K562 (cell line): ENCODE measurements at regions not wholly inside any gene's neighbourhood (a gene's known extent, or its start where the extent isn't known, plus 50 kb on each side); places are given as distances from the start of the nearest gene placed in this dataset.

ENCODE experiments used
- CTCF ChIP-seq, 3 experiments: IDR thresholded peaks in 2 of 3; conservative IDR thresholded peaks in 1 of 3; 2 replicates each; pipeline ENCODE4 v1.5.1; 2011 to 2012; ENCODE audit warnings: low read length in 3 of 3, mild to moderate bottlenecking in 3 of 3, control low read depth in 2 of 3, improper control_type of control experiment in 1 of 3, inconsistent platforms in 1 of 3, low read depth in 1 of 3, mixed read lengths in 1 of 3, moderate library complexity in 1 of 3; ENCODE audit not compliant: insufficient read depth in 2 of 3
- EGR1 ChIP-seq: fragments of 450-650 bp; conservative IDR thresholded peaks from 2 replicates; pipeline ENCODE4 v1.6.1; 2017; ENCODE audit warnings: mild to moderate bottlenecking
- HMG20B ChIP-seq: fragments of 250-450 bp; sonication (Bioruptor Pico); IDR thresholded peaks from 2 replicates; pipeline ENCODE4 v1.5.0; 2021; ENCODE audit warnings: mild to moderate bottlenecking
- KDM4B ChIP-seq, 2 experiments: fragments of 450-650 bp in 1 of 2; sonication (generic) in 1 of 2; IDR thresholded peaks; 2 replicates each; pipeline ENCODE4 v1.6.1; 2016 to 2017; ENCODE audit warnings: borderline replicate concordance in 2 of 2, antibody characterized with exemption in 1 of 2, low read depth in 1 of 2, mild to moderate bottlenecking in 1 of 2
- MYBL2 ChIP-seq, 2 experiments: fragments of 450-650 bp in 1 of 2; sonication (generic) in 1 of 2; formaldehyde crosslinking in 1 of 2; IDR thresholded peaks; 2 replicates each; pipeline versions ENCODE4 v1.6.1 to v1.8.1; 2017 to 2022; ENCODE audit warnings: borderline replicate concordance in 1 of 2, inconsistent platforms in 1 of 2, low read depth in 1 of 2, mild to moderate bottlenecking in 1 of 2, missing genetic modification reagents in 1 of 2, moderate library complexity in 1 of 2
- TCF7L2 ChIP-seq: fragments of 150-350 bp; IDR thresholded peaks from 2 replicates; pipeline ENCODE4 v1.6.1; 2016; ENCODE audit warnings: low read depth, mild to moderate bottlenecking, low read length, moderate library complexity
- YY1 ChIP-seq, 3 experiments: IDR thresholded peaks; 2 replicates each; pipeline ENCODE4 v1.6.1; 2011; ENCODE audit warnings: low read length in 2 of 3, mild to moderate bottlenecking in 2 of 3, moderate library complexity in 2 of 3, borderline replicate concordance in 1 of 3, control low read depth in 1 of 3, low read depth in 1 of 3; ENCODE audit not compliant: insufficient read depth in 3 of 3, insufficient replicate concordance in 2 of 3, control insufficient read depth in 1 of 3, insufficient read length in 1 of 3; ENCODE audit errors: extremely low read depth in 1 of 3
- ZNF830 ChIP-seq: fragments of 250-450 bp; sonication (Bioruptor Pico); IDR thresholded peaks from 2 replicates; pipeline ENCODE4 v1.5.0; 2021; ENCODE audit warnings: mild to moderate bottlenecking

DNA sequence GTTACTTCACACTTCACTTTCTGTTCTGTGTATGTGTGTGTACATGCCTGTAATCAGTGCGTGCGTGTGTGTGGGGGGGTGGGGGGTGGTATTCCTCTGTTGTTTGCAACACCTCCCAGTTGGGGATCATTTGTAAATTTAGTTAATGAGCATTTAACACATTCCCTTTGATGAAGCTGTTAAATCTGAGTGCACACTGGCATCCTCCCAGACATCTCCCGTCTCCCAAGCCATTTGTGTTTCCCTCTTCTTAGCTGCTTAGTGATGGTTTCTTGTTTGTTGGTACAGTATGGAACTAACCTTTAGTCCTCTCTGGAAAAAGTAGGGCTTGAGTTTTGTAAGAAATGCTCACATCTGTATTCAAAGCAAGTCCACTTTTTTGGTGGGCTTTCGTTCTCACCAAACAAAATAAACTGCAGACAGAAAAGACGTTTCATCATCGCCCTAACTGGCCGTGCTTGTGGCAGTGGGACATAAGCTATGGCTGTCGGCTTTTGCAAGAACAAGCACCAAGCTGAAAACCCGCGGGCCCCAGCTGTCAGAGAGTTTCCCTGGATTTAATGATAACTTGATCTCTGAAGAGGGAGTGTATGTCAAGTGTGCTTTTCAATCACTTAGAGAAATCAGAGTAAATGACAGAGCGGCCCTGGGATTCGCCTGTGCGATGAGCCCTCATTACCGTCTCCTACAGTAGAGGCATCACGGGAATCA, 54.9 kb upstream of the SASH1 start:
- no peak for TF ChIP-seq HMG20B (CRISPR knock-in tag)
- no peak for TF ChIP-seq TCF7L2
- no peak for TF ChIP-seq KDM4B (IDR thresholded peaks at IDR 0.05; ENCODE audit: borderline replicate concordance in 2 of 2, low read depth in 1 of 2)
- TF ChIP-seq CTCF (IDR thresholded peaks at IDR 0.05 in 2 of 3, conservative IDR thresholded peaks at IDR 0.05 in 1 of 3; ENCODE audit: insufficient read depth in 2 of 3, low read depth in 1 of 3, low read length in 3 of 3) = no peak
- no peak for TF ChIP-seq YY1 (IDR thresholded peaks at IDR 0.05; ENCODE audit: borderline replicate concordance in 1 of 3, control insufficient read depth in 1 of 3, extremely low read depth in 1 of 3, insufficient read depth in 3 of 3, insufficient read length in 1 of 3, insufficient replicate concordance in 2 of 3, low read depth in 1 of 3, low read length in 2 of 3)
- TF ChIP-seq EGR1 = no peak
- TF ChIP-seq MYBL2 (IDR thresholded peaks at IDR 0.05; ENCODE audit: low read depth) = no peak
- no peak for TF ChIP-seq MYBL2 (CRISPR knock-in tag; IDR thresholded peaks at IDR 0.05; ENCODE audit: borderline replicate concordance)
- TF ChIP-seq ZNF830 = no peak
